ENCODE measurements at regions not wholly inside any gene's neighbourhood (a gene's known extent, or its start where the extent isn't known, plus 50 kb on each side); places are given as distances from the start of the nearest gene placed in this dataset.
"Not testable (repeated sequence)": the region's sequence is repeated elsewhere in the genome, so short reads cannot be mapped to it uniquely, and the experiment has no call there.

- no peak for DNase-seq (ENCODE audit: low read depth)
Measured at GRCh38 chr4:127293496-127293895, 339.3 kb upstream of the INTU start.

DNA sequence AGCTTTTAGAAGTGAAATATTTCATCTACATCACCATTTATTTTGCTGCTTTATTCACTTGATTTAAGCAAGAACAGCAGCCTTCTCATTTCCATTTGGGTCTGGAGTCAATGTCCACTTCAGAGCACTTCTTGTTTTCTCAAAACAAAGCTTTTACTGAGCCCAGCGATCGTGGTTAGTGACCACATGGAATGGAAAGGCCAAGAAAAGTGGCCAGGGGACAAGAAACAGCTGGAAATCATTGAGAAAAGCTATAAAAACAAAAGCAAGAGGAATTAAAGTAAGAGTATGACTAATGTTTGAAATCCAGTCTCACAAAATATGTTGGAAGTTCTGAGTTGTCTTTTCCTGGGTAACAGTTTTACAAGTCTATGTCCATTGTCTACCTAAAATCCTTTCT, 328.4 kb upstream of the INTU start:
- DNase-seq (ENCODE audit: low read depth) = no peak

DNA sequence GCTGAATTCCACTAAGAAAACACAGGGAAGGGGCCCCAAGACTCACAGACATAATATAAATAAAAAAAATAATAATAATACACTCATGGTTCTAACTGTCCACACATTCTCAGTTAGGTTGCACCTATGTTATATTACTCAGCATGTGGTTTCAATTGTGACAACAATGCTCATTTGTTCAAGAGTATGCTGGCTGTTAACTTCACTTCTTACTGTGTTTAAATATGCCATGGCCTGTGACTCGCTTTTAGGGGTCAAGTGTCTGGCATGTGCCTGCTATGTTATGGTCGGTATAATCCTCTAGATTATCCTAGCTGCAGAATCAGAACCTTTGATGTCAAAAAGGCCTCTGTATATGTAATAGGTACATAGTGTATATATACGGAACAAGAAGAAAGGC, 324.8 kb upstream of the INTU start:
- DNase-seq (ENCODE audit: low read depth) = no peak

GRCh38 chr4:127309369-127310102, 323.2 kb upstream of the INTU start:
- no peak for DNase-seq (ENCODE audit: low read depth)

GRCh38 chr4:127311371-127311770, 321.4 kb upstream of the INTU start:
- DNase-seq (ENCODE audit: low read depth) = no peak

DNA sequence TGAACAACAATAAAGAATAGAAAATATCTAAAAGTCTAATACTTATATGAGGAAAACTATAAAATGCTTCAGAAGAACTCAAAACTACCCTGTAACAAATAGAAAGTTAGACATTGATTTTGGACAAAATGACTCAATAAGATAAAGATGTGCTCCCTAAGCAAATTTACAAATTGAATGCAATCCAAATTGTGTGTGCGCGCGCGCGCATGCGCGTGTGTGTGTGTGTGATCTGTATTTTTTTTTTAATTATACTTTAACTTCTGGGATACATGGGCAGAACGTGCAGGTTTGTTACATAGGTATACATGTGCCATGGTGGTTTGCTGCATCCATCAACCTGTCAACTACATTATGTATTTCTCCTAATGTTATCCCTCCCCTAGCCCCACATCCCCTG, 320.8 kb upstream of the INTU start:
- no peak for DNase-seq (ENCODE audit: low read depth)

DNA sequence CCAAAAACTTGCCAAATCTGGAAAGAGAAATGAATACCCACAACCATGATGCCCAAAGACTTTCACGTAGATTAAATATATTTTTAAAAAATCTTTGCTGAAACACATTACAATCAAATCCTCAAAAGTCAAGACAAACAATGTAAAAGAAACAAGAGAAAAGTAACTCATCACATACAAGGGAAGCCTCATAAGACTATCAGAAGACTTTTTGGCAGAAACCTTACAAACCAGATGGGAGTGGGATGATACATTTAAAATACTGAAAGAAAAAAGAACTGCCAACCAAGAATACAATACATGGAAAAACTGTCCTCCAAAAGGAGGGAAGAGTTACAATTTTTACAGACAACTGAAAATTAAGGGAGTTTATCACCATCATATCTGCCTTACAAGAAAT, 319.0 kb upstream of the INTU start:
- DNase-seq (ENCODE audit: low read depth) = no peak

- no peak for DNase-seq (ENCODE audit: low read depth)
Measured at GRCh38 chr4:127327491-127327890, 305.3 kb upstream of the INTU start.

GRCh38 chr4:127335073-127335620, 297.6 kb upstream of the INTU start:
- DNase-seq (ENCODE audit: low read depth) = no peak

GRCh38 chr4:127335732-127336131, 297.0 kb upstream of the INTU start:
- no peak for DNase-seq (ENCODE audit: low read depth)

DNA sequence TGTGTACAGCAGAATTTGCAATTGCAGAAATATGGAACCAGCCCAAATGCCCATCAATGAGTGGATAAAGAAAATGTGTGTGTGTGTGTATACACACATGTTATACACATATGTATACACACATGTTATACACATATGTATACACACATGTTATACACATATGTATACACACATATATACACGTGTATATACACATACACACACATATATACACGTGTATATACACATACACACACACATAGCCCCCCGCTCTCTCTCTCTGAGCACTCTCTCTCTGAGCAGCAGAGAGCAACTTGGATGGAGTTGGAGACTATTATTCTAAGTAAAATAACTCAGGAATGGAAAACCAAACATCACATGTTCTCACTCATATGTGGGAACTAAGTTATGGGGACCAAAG, 289.6 kb upstream of the INTU start:
- not testable (repeated sequence) for DNase-seq (ENCODE audit: low read depth)

DNA sequence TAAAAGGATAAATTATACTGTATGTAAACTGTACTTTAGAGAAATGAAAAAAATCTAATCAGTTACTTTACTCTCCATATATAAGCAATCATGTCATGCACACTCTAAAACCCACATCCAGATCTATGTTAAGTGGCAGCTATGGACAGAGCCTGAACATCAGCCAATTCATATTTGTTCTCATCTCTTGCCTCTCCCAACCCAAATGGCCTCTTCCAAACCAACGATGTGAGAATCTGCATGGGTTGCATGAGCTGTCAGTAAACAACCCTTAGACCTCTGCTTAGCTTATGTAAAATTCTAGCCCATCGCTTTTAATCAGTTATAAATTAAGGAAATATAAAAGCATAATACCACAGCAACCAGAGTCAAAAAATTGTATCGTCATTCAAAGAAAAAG, 288.7 kb upstream of the INTU start:
- no peak for DNase-seq (ENCODE audit: low read depth)

- no peak for DNase-seq (ENCODE audit: low read depth)
Measured at GRCh38 chr4:127347936-127348335, 284.8 kb upstream of the INTU start.

DNA sequence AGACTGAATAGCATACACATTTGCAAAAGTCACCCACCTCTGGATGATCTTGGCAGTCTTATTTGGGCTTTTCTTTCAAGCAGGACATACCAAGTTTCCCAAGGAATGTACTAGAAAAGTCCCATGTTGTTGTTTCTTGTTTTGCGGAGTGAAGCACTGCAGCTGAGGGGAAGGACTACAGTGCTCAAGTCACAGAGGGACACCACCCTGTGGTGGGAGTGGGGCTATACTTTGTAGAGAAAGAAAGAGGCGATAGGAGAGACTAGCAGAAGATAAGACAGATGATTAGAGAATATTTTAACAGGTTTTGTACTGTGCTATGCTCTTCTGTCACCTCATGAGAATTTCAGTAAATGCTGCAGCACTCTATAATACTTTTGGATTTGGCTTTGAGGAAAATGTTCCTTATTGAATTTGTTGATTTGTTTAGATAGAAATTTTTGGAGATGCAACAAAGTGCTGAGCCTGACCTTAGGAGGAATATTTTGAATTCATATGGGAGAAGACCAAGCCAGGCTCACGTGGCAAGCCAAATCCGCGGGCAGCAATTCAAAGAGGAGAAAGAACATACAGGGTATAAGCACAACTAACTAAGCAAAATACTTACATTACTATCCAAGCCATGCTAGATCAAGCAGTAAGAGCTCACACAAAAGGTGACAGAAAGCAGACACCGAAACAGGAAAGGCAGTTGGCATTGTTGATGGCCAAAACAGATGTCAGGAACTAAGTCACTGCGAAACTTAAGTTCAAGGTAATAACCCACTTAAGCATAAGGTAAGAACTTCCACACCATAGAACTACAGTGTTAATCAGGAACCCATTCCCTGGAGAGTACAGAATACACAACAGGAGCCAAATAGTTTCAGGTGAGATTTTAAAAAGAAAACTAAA, 280.3 kb upstream of the INTU start:
- no peak for DNase-seq (ENCODE audit: low read depth)

DNA sequence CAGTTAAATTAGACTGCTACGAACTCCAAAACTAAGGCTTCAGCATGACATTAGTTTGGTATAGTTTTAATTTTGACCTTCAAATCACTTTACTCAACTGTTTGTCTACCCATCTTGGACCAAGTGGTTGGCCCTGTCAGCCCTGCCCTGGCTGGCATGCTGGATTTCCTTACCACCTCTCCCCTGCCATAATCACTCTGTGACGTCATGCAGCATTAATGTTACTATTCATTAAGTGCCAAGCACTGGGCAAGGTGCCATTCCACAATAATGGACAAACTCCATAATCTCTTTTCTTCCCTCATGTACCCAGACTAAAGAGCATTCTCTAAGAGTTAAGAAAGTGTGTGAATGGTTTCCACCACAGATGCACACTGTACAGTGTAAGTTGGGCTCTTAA, 277.0 kb upstream of the INTU start:
- no peak for DNase-seq (ENCODE audit: low read depth)

DNA sequence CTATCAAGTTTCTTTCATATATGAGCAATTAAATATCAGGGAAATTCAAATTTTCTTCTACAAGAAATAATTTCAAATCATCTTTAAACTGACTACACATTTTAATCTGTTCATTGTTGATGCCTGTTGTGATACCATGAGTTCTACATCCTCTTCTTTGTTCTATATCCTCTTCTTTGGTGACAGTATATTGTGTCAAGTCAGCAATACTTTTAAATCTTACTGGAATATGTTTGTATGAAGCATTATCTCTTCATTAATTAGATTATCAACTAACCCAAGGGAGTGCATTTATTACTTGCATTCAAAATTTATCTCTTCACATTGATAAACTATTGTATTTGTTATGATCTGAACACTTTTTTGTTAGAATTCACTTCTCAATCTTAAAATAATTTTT, 275.0 kb upstream of the INTU start:
- DNase-seq (ENCODE audit: low read depth) = no peak

DNA sequence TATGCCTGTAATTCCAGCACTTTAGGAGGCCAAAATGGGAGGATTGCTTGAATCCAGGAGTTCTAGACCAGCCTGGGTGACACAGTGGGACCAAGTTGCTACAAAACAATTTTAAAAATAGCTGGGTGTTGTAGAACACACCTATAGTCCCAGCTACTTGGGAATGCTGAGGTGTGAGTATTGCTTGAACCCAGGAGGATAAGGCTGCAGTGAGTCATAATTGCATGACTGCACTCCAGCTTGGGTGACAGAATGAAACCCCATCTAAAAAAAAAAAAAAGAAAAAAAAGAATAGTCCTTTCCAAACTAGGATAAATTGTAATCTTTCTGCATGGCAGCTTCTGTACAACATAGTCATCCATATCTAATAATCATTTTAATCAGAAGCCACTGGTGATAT, 270.1 kb upstream of the INTU start:
- DNase-seq (ENCODE audit: low read depth) = no peak

DNA sequence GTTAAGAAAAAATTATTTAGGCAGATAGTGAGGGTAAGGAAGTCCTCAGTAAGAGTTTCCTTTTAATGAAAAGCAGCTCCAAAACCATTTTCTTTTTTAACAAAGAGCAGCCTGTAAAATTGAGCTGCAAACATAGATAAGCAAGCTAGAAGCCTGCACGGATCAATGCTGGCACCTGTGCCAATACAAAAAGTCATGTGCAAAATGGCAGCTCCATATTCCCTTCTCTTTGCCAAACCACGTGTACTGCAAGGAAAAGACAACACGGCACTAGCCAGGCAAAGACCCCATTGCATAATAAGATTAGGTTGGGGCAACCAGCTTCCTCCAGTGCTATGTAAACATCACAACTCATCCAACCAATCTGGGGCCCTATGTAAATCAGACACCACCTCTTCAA, 268.4 kb upstream of the INTU start:
- no peak for DNase-seq (ENCODE audit: low read depth)

- DNase-seq (ENCODE audit: low read depth) = no peak
Measured at GRCh38 chr4:127364911-127365310, 267.8 kb upstream of the INTU start.

DNA sequence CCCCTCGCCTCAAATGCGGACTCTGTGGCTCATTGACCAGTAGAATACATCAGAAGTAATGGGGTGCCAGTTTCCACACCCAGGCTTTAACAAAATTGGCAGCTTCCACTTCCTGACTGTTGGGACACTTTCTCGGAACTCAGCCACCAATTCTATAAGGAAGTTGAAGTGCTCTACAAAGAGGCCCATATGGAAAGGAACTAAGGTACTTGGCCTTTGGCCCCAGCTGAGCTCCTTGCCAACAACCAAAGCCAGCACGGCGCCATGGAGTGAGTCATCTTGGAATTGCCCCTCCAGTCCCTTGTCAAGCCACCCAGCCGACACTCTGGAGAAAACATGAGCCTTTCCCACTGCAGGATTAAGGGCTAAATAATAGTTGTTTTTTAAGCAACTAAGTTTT, 262.2 kb upstream of the INTU start:
- no peak for DNase-seq (ENCODE audit: low read depth)

- no peak for DNase-seq (ENCODE audit: low read depth)
Measured at GRCh38 chr4:127379499-127379898, 253.3 kb upstream of the INTU start.

- not testable (repeated sequence) for DNase-seq (ENCODE audit: low read depth)
Measured at GRCh38 chr4:127379948-127380347, 252.8 kb upstream of the INTU start.

DNA sequence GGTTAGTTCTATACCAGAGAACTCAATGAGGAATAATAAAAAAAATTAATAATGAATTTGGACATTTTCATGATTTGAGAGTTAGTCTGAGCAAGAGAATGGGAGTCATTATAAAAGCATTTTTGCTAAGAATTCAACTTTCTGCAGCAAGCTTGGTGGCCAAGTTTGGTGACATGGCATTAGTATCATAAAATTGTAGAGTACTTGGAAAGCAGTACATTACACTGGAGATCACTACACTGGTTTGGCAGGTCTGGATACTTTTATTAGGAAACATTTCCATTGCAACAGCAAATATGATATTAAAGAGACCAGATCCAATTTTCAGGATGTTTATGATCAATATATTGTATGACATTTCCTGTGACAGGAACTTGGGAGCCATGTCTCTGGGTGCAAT, 249.1 kb upstream of the INTU start:
- no peak for DNase-seq (ENCODE audit: low read depth)

Data from activated T-cell treated with anti-CD3 and anti-CD28 coated beads for 24 hours (primary cell).